ENCODE measurements at regions not wholly inside any gene's neighbourhood (a gene's known extent, or its start where the extent isn't known, plus 50 kb on each side); places are given as distances from the start of the nearest gene placed in this dataset.

- no peaks in the 10 kb centered on the region for H3K27me3 ChIP-seq
- no peaks in the 10 kb centered on the region for H3K9me3 ChIP-seq
- peaks cover 43% of the 10 kb centered on the region for H3K4me1 ChIP-seq
- no peak for DNase-seq
- no peak for TF ChIP-seq CTCF (IDR thresholded peaks at IDR 0.05; ENCODE audit: low read depth, low read length)
- no peak overlapping the region for H3K4me3 ChIP-seq (ENCODE audit: low read depth, low read length)
- H3K36me3 ChIP-seq = no peaks in the 10 kb centered on the region
Observed at GRCh38 chr2:21281384-21281783, 157.6 kb downstream of the TDRD15 start.

- TF ChIP-seq CTCF (IDR thresholded peaks at IDR 0.05; ENCODE audit: low read depth, low read length) = no peak
- no peak overlapping the region; the same call in 1 of the 2 replicates for H3K4me3 ChIP-seq (ENCODE audit: low read depth, low read length)
- no peaks in the 10 kb centered on the region for H3K9me3 ChIP-seq
- H3K27me3 ChIP-seq = no peaks in the 10 kb centered on the region
- H3K36me3 ChIP-seq = no peaks in the 10 kb centered on the region
- peaks cover 42% of the 10 kb centered on the region for H3K4me1 ChIP-seq
- peak; percentile 86 for DNase-seq
Observed at GRCh38 chr2:21281791-21282514, 158.2 kb downstream of the TDRD15 start.

- Histone ChIP-seq H3K9me3 (no peaks in the 10 kb centered on the region), H3K4me1 (peaks cover 37% of the 10 kb centered on the region), H3K4me3 (ENCODE audit: low read depth, low read length) (no peak overlapping the region; the same call in 1 of the 2 replicates), H3K27me3 (no peaks in the 10 kb centered on the region), H3K36me3 (no peaks in the 10 kb centered on the region)
- TF ChIP-seq CTCF (IDR thresholded peaks at IDR 0.05; ENCODE audit: low read depth, low read length) = no peak
- no peak for DNase-seq
Observed at GRCh38 chr2:21282515-21282898, 158.7 kb downstream of the TDRD15 start.

- no peaks in the 10 kb centered on the region for H3K36me3 ChIP-seq
- H3K9me3 ChIP-seq = no peaks in the 10 kb centered on the region
- H3K4me1 ChIP-seq = peaks cover 25% of the 10 kb centered on the region
- H3K27me3 ChIP-seq = no peaks in the 10 kb centered on the region
- H3K4me3 ChIP-seq (ENCODE audit: low read depth, low read length) = no peak overlapping the region
- TF ChIP-seq CTCF (IDR thresholded peaks at IDR 0.05; ENCODE audit: low read depth, low read length) = no peak
- DNase-seq = no peak
Observed at GRCh38 chr2:21288299-21288698, 164.5 kb downstream of the TDRD15 start.

- TF ChIP-seq CTCF (IDR thresholded peaks at IDR 0.05; ENCODE audit: low read depth, low read length) = no peak
- Histone ChIP-seq H3K27me3 (no peaks in the 10 kb centered on the region), H3K36me3 (no peaks in the 10 kb centered on the region), H3K4me1 (peaks cover 22% of the 10 kb centered on the region), H3K9me3 (no peaks in the 10 kb centered on the region), H3K4me3 (ENCODE audit: low read depth, low read length) (no peak overlapping the region)
- no peak for DNase-seq
Observed at GRCh38 chr2:21288739-21289520, 165.2 kb downstream of the TDRD15 start.

- Histone ChIP-seq H3K4me1 (peaks cover 22% of the 10 kb centered on the region), H3K36me3 (no peaks in the 10 kb centered on the region), H3K27me3 (no peaks in the 10 kb centered on the region), H3K9me3 (no peaks in the 10 kb centered on the region), H3K4me3 (ENCODE audit: low read depth, low read length) (no peak overlapping the region)
- no peak for DNase-seq
- no peak for TF ChIP-seq CTCF (IDR thresholded peaks at IDR 0.05; ENCODE audit: low read depth, low read length)
Observed at GRCh38 chr2:21289551-21289950, 165.8 kb downstream of the TDRD15 start.

All from BE2C (cell line).